ENCODE measurements at regions not wholly inside any gene's neighbourhood (a gene's known extent, or its start where the extent isn't known, plus 50 kb on each side); places are given as distances from the start of the nearest gene placed in this dataset.
"Not testable (repeated sequence)": the region's sequence is repeated elsewhere in the genome, so short reads cannot be mapped to it uniquely, and the experiment has no call there.

DNA sequence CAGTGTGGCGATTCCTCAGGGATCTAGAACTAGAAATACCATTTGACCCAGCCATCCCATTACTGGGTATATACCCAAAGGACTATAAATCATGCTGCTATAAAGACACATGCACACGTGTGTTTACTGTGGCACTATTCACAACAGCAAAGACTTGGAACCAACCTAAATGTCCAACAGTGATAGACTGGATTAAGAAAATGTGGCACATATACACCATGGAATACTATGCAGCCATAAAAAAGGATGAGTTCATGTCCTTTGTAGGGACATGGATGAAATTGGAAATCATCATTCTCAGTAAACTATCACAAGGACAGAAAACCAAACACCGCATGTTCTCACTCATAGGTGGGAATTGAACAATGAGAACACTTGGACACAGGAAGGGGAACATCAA, 107.9 kb upstream of the TSPAN8 start:
- H3K4me3 ChIP-seq; FAIRE-seq; H4K20me1 ChIP-seq (replicated peaks; ENCODE audit: control insufficient read depth, insufficient read depth, low read length); intact Hi-C loops (cut with micrococcal nuclease); DNase-seq (ENCODE audit: extremely low read depth in 1 of 4, low spot score in 3 of 4); CTCF ChIA-PET (ENCODE audit: low intra/inter-chr PET ratio); H3K79me2 ChIP-seq (ENCODE audit: control insufficient read depth, insufficient read depth, low read length); H3K4me2 ChIP-seq (ENCODE audit: insufficient read depth, low read length); H3K9ac ChIP-seq (ENCODE audit: insufficient read depth in 1 of 2, low read depth in 2 of 2, low read length in 2 of 2); H3K9me3 ChIP-seq (replicated peaks; ENCODE audit: control insufficient read depth, insufficient read depth, low read depth, low read length); H3K27me3 ChIP-seq (ENCODE audit: control insufficient read depth in 2 of 2, insufficient read depth in 2 of 2, low read length in 2 of 2); H2AFZ ChIP-seq (ENCODE audit: low read depth, low read length); BruUV-seq (replicated peaks); H3K36me3 ChIP-seq (ENCODE audit: control insufficient read depth, insufficient read depth, low read length); POLR2A ChIA-PET; H3K9me1 ChIP-seq (ENCODE audit: control insufficient read depth, insufficient read depth, low read length); in situ Hi-C loops (cut with MboI); ATAC-seq; H3K27ac ChIP-seq (ENCODE audit: extremely low read depth, low read depth, low read length): not testable (repeated sequence)
- TF ChIP-seq KDM1A (IDR thresholded peaks at IDR 0.05): peak in 1 of 2 experiments; percentile 50; a peak in 2 of 4 replicates
- peak; percentile 83 for TF ChIP-seq BCOR (IDR thresholded peaks at IDR 0.05)
- H3K4me1 ChIP-seq (replicated peaks in 1 of 2; ENCODE audit: control insufficient read depth in 2 of 2, insufficient read depth in 2 of 2, low read length in 2 of 2): peaks cover 7 to 20% of the 10 kb centered on the region in 2 experiments; a peak in 4 of 5 replicates
- WGBS (ENCODE audit: insufficient coverage, low coverage, missing lambda C conversion rate): 57% methylated on average over 1 of the region's 3 CpGs

DNA sequence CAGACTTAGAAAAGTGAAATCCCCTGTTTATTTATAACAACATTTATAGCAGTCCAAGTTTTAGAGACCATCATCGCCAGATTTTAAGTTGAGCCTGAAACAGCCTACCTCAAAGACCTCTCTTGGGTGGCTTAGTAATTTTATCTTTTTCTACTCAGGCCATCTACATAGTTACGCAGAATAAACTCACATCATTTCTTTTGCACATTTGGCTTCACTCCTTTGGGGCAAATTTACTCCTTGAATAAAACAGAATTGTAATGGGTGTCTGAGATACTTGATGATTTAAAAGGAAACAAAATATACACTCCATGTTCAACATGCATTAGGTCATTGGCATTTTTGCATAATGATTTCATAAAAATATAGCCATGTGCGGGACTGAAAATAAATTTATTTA, 104.7 kb upstream of the TSPAN8 start:
- 71% methylated on average over 3 of the region's 3 CpGs for WGBS (ENCODE audit: insufficient coverage, low coverage, missing lambda C conversion rate)
- ATAC-seq: no peak
- no peak for DNase-seq (ENCODE audit: extremely low read depth in 1 of 4, low spot score in 3 of 4)
- ChIA-PET POLR2A (no interaction called here), CTCF (ENCODE audit: low intra/inter-chr PET ratio) (no interaction called here)
- Histone ChIP-seq H3K4me1 (replicated peaks in 1 of 2; ENCODE audit: control insufficient read depth in 2 of 2, insufficient read depth in 2 of 2, low read length in 2 of 2) (no peaks in the 10 kb centered on the region; a peak in 1 of 5 replicates), H2AFZ (ENCODE audit: low read depth, low read length) (0 out of 2 replicates have a peak overlapping the region, but pooled peaks have one; percentile 2), H3K79me2 (ENCODE audit: control insufficient read depth, insufficient read depth, low read length) (no peaks in the 10 kb centered on the region), H3K27ac (ENCODE audit: extremely low read depth, low read depth, low read length) (no peak overlapping the region), H3K27me3 (ENCODE audit: control insufficient read depth in 2 of 2, insufficient read depth in 2 of 2, low read length in 2 of 2) (no peaks in the 10 kb centered on the region), H3K9ac (ENCODE audit: insufficient read depth in 1 of 2, low read depth in 2 of 2, low read length in 2 of 2) (no peak overlapping the region), H3K4me2 (ENCODE audit: insufficient read depth, low read length) (no peak overlapping the region), H3K36me3 (ENCODE audit: control insufficient read depth, insufficient read depth, low read length) (no peaks in the 10 kb centered on the region), H3K9me3 (replicated peaks; ENCODE audit: control insufficient read depth, insufficient read depth, low read depth, low read length) (no peaks in the 10 kb centered on the region), H4K20me1 (replicated peaks; ENCODE audit: control insufficient read depth, insufficient read depth, low read length) (no peaks in the 10 kb centered on the region), H3K9me1 (ENCODE audit: control insufficient read depth, insufficient read depth, low read length) (no peaks in the 10 kb centered on the region), H3K4me3 (no peak overlapping the region)
- FAIRE-seq: no peak
- intact Hi-C loops (cut with micrococcal nuclease): no loop called here
- no TSS peak for BruUV-seq (replicated peaks)
- in situ Hi-C loops (cut with MboI): no loop called here
- TF ChIP-seq SRSF3 (IDR thresholded peaks at IDR 0.05; ENCODE audit: insufficient read depth, low read length) (no peak), ASH1L (IDR thresholded peaks at IDR 0.05; ENCODE audit: borderline replicate concordance, low read depth, partially characterized antibody) (no peak), ZNF695 (CRISPR knock-in tag; IDR thresholded peaks at IDR 0.05) (no peak), SIX5 (IDR thresholded peaks at IDR 0.05; ENCODE audit: borderline replicate concordance in 1 of 2, insufficient read depth in 1 of 2, low read depth in 1 of 2, low read length in 2 of 2) (no peak), SP1 (CRISPR knock-in tag; IDR thresholded peaks at IDR 0.05) (no peak), NR3C1 (CRISPR knock-in tag; IDR thresholded peaks at IDR 0.05) (no peak), ZNF354B (CRISPR knock-in tag; IDR thresholded peaks at IDR 0.05) (no peak), ZNF583 (CRISPR knock-in tag; IDR thresholded peaks at IDR 0.05) (no peak), ZNF668 (CRISPR knock-in tag; IDR thresholded peaks at IDR 0.05) (no peak), CREM (IDR thresholded peaks at IDR 0.05; ENCODE audit: low read depth) (no peak)
- TF ChIP-seq, protein P1, sequence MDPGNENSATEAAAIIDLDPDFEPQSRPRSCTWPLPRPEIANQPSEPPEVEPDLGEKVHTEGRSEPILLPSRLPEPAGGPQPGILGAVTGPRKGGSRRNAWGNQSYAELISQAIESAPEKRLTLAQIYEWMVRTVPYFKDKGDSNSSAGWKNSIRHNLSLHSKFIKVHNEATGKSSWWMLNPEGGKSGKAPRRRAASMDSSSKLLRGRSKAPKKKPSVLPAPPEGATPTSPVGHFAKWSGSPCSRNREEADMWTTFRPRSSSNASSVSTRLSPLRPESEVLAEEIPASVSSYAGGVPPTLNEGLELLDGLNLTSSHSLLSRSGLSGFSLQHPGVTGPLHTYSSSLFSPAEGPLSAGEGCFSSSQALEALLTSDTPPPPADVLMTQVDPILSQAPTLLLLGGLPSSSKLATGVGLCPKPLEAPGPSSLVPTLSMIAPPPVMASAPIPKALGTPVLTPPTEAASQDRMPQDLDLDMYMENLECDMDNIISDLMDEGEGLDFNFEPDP (CRISPR knock-in tag; IDR thresholded peaks at IDR 0.05): no peak
- TF ChIP-seq, protein P2, sequence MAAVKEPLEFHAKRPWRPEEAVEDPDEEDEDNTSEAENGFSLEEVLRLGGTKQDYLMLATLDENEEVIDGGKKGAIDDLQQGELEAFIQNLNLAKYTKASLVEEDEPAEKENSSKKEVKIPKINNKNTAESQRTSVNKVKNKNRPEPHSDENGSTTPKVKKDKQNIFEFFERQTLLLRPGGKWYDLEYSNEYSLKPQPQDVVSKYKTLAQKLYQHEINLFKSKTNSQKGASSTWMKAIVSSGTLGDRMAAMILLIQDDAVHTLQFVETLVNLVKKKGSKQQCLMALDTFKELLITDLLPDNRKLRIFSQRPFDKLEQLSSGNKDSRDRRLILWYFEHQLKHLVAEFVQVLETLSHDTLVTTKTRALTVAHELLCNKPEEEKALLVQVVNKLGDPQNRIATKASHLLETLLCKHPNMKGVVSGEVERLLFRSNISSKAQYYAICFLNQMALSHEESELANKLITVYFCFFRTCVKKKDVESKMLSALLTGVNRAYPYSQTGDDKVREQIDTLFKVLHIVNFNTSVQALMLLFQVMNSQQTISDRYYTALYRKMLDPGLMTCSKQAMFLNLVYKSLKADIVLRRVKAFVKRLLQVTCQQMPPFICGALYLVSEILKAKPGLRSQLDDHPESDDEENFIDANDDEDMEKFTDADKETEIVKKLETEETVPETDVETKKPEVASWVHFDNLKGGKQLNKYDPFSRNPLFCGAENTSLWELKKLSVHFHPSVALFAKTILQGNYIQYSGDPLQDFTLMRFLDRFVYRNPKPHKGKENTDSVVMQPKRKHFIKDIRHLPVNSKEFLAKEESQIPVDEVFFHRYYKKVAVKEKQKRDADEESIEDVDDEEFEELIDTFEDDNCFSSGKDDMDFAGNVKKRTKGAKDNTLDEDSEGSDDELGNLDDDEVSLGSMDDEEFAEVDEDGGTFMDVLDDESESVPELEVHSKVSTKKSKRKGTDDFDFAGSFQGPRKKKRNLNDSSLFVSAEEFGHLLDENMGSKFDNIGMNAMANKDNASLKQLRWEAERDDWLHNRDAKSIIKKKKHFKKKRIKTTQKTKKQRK (IDR thresholded peaks at IDR 0.05; ENCODE audit: borderline replicate concordance, low read depth, low read length): no peak
